ENCODE measurements at regions not wholly inside any gene's neighbourhood (a gene's known extent, or its start where the extent isn't known, plus 50 kb on each side); places are given as distances from the start of the nearest gene placed in this dataset.

GRCh38 chr18:56455874-56456273 lies 182.5 kb downstream of the TXNL1 start (continued):
- TF ChIP-seq, protein P1, sequence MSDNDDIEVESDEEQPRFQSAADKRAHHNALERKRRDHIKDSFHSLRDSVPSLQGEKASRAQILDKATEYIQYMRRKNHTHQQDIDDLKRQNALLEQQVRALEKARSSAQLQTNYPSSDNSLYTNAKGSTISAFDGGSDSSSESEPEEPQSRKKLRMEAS (CRISPR knock-in tag; IDR thresholded peaks at IDR 0.05) = no peak
- TF ChIP-seq CHD7 (IDR thresholded peaks at IDR 0.05; ENCODE audit: low read depth, low read length) (no peak), ASH1L (IDR thresholded peaks at IDR 0.05; ENCODE audit: borderline replicate concordance, low read depth, partially characterized antibody) (no peak), MXD1 (CRISPR knock-in tag; IDR thresholded peaks at IDR 0.05; ENCODE audit: borderline replicate concordance, poor library complexity, severe bottlenecking) (no peak), HOMEZ (CRISPR knock-in tag; IDR thresholded peaks at IDR 0.05) (no peak), PTBP1 (IDR thresholded peaks at IDR 0.05; ENCODE audit: low read depth, low read length) (no peak), XRCC3 (IDR thresholded peaks at IDR 0.05) (no peak)
